ENCODE measurements at regions not wholly inside any gene's neighbourhood (a gene's known extent, or its start where the extent isn't known, plus 50 kb on each side); places are given as distances from the start of the nearest gene placed in this dataset.

DNA sequence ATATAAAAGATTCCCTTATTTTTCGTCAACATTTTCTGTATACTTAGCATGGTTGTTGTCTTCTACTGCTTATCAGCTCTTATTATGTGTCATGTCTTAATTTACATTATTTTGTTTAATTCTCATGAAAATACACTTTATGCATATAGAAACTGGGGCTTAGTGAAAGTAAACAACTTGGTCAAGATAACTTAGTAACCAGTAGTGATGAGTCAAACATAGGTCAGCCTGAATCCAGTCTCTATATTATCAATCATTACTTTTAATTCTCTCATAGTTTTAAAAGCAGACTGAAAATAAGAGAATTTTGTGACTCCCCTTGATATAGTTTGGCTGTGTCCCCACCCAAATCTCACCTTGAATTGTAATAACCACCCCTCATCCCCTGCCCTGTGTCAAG, 119.6 kb upstream of the TPK1 start:
- DNase-seq (ENCODE audit: low read depth, low spot score), result no peak
- Histone ChIP-seq H3K9me3 (replicated peaks; ENCODE audit: control insufficient read depth, insufficient read depth, low read length) (peaks cover 6% of the 10 kb centered on the region), H3K9me1 (replicated peaks; ENCODE audit: control insufficient read depth, extremely low read depth, insufficient read depth, low read length) (no peaks in the 10 kb centered on the region), H4K20me1 (replicated peaks; ENCODE audit: control insufficient read depth, extremely low read depth, insufficient read depth, low read length) (no peaks in the 10 kb centered on the region), H3K27ac (ENCODE audit: insufficient read depth, low read depth, low read length) (no peak overlapping the region), H3K4me3 (replicated peaks in 1 of 3; ENCODE audit: insufficient read depth in 1 of 3, low read depth in 1 of 3, low read length in 3 of 3) (no peak overlapping the region), H3K4me2 (ENCODE audit: insufficient read depth, low read length) (no peak overlapping the region), H3K27me3 (ENCODE audit: control insufficient read depth in 2 of 2, insufficient read depth in 2 of 2, low read length in 2 of 2) (no peaks in the 10 kb centered on the region), H3K79me2 (ENCODE audit: control insufficient read depth, insufficient read depth, low read length) (no peaks in the 10 kb centered on the region), H3K9ac (replicated peaks; ENCODE audit: extremely low read depth, insufficient read depth, low read length) (no peak overlapping the region), H3K4me1 (ENCODE audit: control insufficient read depth, extremely low read depth, insufficient read depth, low read length) (no peaks in the 10 kb centered on the region), H2AFZ (ENCODE audit: low read depth, low read length) (no peak overlapping the region), H3K36me3 (ENCODE audit: control insufficient read depth in 2 of 2, extremely low read depth in 1 of 2, insufficient read depth in 2 of 2, low read length in 2 of 2) (no peaks in the 10 kb centered on the region)
- POLR2A ChIA-PET, result no interaction called here
- BruUV-seq (replicated peaks), result no TSS peak
- CTCF ChIA-PET, result no interaction called here
- FAIRE-seq, result no peak
- TF ChIP-seq EZH2 (IDR thresholded peaks at IDR 0.05; ENCODE audit: borderline replicate concordance, low read depth, low read length, severe bottlenecking), result no peak
- TF ChIP-seq JUN (IDR thresholded peaks at IDR 0.05; ENCODE audit: borderline replicate concordance, insufficient read depth, insufficient read length, low read depth), result no peak
- TF ChIP-seq MYC (IDR thresholded peaks at IDR 0.05; ENCODE audit: low read depth, low read length), result no peak
- TF ChIP-seq, protein P1, sequence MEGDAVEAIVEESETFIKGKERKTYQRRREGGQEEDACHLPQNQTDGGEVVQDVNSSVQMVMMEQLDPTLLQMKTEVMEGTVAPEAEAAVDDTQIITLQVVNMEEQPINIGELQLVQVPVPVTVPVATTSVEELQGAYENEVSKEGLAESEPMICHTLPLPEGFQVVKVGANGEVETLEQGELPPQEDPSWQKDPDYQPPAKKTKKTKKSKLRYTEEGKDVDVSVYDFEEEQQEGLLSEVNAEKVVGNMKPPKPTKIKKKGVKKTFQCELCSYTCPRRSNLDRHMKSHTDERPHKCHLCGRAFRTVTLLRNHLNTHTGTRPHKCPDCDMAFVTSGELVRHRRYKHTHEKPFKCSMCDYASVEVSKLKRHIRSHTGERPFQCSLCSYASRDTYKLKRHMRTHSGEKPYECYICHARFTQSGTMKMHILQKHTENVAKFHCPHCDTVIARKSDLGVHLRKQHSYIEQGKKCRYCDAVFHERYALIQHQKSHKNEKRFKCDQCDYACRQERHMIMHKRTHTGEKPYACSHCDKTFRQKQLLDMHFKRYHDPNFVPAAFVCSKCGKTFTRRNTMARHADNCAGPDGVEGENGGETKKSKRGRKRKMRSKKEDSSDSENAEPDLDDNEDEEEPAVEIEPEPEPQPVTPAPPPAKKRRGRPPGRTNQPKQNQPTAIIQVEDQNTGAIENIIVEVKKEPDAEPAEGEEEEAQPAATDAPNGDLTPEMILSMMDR (IDR thresholded peaks at IDR 0.05; ENCODE audit: extremely low read depth in 1 of 2, insufficient read depth in 1 of 2, low read depth in 1 of 2, low read length in 2 of 2), result no peak
- no peak for TF ChIP-seq POLR2AphosphoS5 (IDR thresholded peaks at IDR 0.05; ENCODE audit: insufficient read depth, low read depth, low read length)
- intact Hi-C loops (cut with micrococcal nuclease), result no loop called here
- dilution Hi-C loops (cut with MboI; ENCODE audit: extremely low pct_ligation_motif_present, low sequenced_read_pairs), result no loop called here

DNA sequence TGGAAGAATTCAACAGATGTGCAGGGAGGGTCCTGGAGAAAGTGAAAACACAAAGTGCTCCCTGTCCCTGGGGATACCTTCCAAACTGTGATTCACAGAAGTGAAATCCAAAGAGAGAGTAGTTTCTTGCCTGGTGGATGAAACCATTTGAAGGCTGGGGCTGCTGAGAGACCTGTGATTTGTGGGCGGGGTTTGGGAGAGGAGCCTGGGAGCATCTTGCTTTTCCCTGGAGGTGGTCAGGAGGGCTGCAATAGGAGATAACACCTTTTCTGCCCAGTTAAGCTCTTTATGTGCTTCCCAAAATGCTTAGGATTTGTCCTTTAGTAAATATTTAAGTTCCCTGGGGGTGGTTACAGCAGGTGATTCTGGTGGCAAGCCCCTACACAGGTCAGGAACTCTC, 105.3 kb upstream of the TPK1 start:
- Histone ChIP-seq H2AFZ (ENCODE audit: low read depth, low read length) (no peak overlapping the region), H3K9me3 (replicated peaks; ENCODE audit: control insufficient read depth, insufficient read depth, low read length) (peaks cover 2% of the 10 kb centered on the region), H3K79me2 (ENCODE audit: control insufficient read depth, insufficient read depth, low read length) (no peaks in the 10 kb centered on the region), H3K27ac (ENCODE audit: insufficient read depth, low read depth, low read length) (no peak overlapping the region), H3K4me2 (ENCODE audit: insufficient read depth, low read length) (no peak overlapping the region), H3K27me3 (ENCODE audit: control insufficient read depth in 2 of 2, insufficient read depth in 2 of 2, low read length in 2 of 2) (no peaks in the 10 kb centered on the region), H3K36me3 (ENCODE audit: control insufficient read depth in 2 of 2, extremely low read depth in 1 of 2, insufficient read depth in 2 of 2, low read length in 2 of 2) (no peaks in the 10 kb centered on the region), H3K4me1 (ENCODE audit: control insufficient read depth, extremely low read depth, insufficient read depth, low read length) (no peaks in the 10 kb centered on the region), H4K20me1 (replicated peaks; ENCODE audit: control insufficient read depth, extremely low read depth, insufficient read depth, low read length) (no peaks in the 10 kb centered on the region), H3K9me1 (replicated peaks; ENCODE audit: control insufficient read depth, extremely low read depth, insufficient read depth, low read length) (no peaks in the 10 kb centered on the region), H3K4me3 (replicated peaks in 1 of 3; ENCODE audit: insufficient read depth in 1 of 3, low read depth in 1 of 3, low read length in 3 of 3) (no peak overlapping the region), H3K9ac (replicated peaks; ENCODE audit: extremely low read depth, insufficient read depth, low read length) (no peak overlapping the region)
- CTCF ChIA-PET, result interaction anchor here (0.6 kb wide), 1 partner anchor 18 kb away, joined by 3 read pairs; no protein-coding TSS in a partner anchor
- TF ChIP-seq, protein P1 (IDR thresholded peaks at IDR 0.05; ENCODE audit: extremely low read depth in 1 of 2, insufficient read depth in 1 of 2, low read depth in 1 of 2, low read length in 2 of 2), result no peak
- TF ChIP-seq JUN (IDR thresholded peaks at IDR 0.05; ENCODE audit: borderline replicate concordance, insufficient read depth, insufficient read length, low read depth), result no peak
- TF ChIP-seq, protein P2, sequence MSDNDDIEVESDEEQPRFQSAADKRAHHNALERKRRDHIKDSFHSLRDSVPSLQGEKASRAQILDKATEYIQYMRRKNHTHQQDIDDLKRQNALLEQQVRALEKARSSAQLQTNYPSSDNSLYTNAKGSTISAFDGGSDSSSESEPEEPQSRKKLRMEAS (IDR thresholded peaks at IDR 0.05; ENCODE audit: insufficient read depth, insufficient read length), result no peak
- POLR2A ChIA-PET, result no interaction called here
- BruUV-seq (replicated peaks), result no TSS peak
- dilution Hi-C loops (cut with MboI; ENCODE audit: extremely low pct_ligation_motif_present, low sequenced_read_pairs) (no loop called here), intact Hi-C loops (cut with micrococcal nuclease) (no loop called here)
- no peak for DNase-seq (ENCODE audit: low read depth, low spot score)
- no peak for FAIRE-seq

Measured in endothelial cell of umbilical vein (primary cell).